T-helper 1 cell treated with Interleukin-12 subunit alpha and Interleukin-12 subunit beta and Interleukin-4 antibody, amounts not matched to agents 30 μg/mL and 1 μg/mL, for 36 hours (primary cell): ENCODE measurements at regions not wholly inside any gene's neighbourhood (a gene's known extent, or its start where the extent isn't known, plus 50 kb on each side); places are given as distances from the start of the nearest gene placed in this dataset.
"Not testable (repeated sequence)": the region's sequence is repeated elsewhere in the genome, so short reads cannot be mapped to it uniquely, and the experiment has no call there.

Source experiments
- H3K27ac Mint-ChIP-seq: one replicate; pipeline ENCODE4 v1.8.0; 2021; ENCODE audit warnings: mild to moderate bottlenecking, mixed read lengths
- H3K27me3 Mint-ChIP-seq: one replicate; pipeline ENCODE4 v1.8.0; 2021; ENCODE audit warnings: low read depth, mixed read lengths
- H3K36me3 Mint-ChIP-seq: one replicate; pipeline ENCODE4 v1.8.0; 2021; ENCODE audit warnings: low read depth, mixed read lengths
- H3K4me1 Mint-ChIP-seq: one replicate; pipeline ENCODE4 v1.8.0; 2021; ENCODE audit warnings: low read depth, mixed read lengths
- H3K4me3 Mint-ChIP-seq: one replicate; pipeline ENCODE4 v1.8.0; 2021; ENCODE audit warnings: mild to moderate bottlenecking, moderate library complexity, mixed read lengths
- H3K9me3 Mint-ChIP-seq: one replicate; pipeline ENCODE4 v1.8.0; 2021; ENCODE audit warnings: mixed read lengths

DNA sequence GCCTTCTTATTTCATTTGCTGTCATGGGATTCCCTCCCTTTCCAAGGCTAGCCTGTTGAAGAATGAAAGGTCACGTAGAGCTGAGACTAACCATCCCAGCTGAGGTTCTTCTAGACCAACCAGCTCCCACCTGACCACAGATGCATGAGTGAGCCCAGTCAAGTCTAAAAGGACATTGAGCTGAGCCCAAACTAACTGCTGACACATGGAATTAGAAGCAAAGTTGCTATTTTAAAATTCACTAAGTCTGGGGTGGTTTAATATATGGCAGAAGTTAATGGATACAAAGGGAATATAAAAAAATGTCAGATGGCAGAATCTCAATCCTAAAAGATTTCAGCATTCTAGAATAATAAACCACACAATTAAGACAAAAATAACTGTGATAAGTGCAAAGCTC, 118.9 kb upstream of the RASGEF1B start:
- H3K4me3 Mint-ChIP-seq: no peak overlapping the region
- no peaks in the 10 kb centered on the region for H3K9me3 Mint-ChIP-seq
- H3K27me3 Mint-ChIP-seq: no peaks in the 10 kb centered on the region
- H3K4me1 Mint-ChIP-seq: no peaks in the 10 kb centered on the region
- no peak overlapping the region for H3K27ac Mint-ChIP-seq
- H3K36me3 Mint-ChIP-seq: no peaks in the 10 kb centered on the region

DNA sequence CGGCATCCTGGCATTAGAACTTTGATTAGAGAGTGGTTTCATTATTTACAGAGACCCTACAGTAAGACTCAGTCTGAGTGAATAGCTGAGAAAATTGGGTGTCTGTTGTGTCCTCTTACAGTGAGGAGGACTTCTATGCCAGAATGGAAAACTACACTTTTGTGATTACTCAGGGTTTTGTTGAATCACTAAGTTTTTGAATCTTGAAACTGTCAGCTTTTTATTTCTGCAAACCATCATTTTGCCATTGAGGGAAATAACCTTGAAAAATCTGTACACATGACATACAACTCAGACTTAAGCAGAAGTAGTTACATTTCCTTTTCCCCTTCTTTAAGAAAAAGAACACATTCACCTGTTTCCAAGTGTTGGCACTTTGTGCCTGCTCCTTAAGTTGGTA, 117.6 kb upstream of the RASGEF1B start:
- no peaks in the 10 kb centered on the region for H3K27me3 Mint-ChIP-seq
- H3K4me3 Mint-ChIP-seq: no peak overlapping the region
- no peaks in the 10 kb centered on the region for H3K4me1 Mint-ChIP-seq
- no peaks in the 10 kb centered on the region for H3K9me3 Mint-ChIP-seq
- H3K27ac Mint-ChIP-seq: no peak overlapping the region
- no peaks in the 10 kb centered on the region for H3K36me3 Mint-ChIP-seq

DNA sequence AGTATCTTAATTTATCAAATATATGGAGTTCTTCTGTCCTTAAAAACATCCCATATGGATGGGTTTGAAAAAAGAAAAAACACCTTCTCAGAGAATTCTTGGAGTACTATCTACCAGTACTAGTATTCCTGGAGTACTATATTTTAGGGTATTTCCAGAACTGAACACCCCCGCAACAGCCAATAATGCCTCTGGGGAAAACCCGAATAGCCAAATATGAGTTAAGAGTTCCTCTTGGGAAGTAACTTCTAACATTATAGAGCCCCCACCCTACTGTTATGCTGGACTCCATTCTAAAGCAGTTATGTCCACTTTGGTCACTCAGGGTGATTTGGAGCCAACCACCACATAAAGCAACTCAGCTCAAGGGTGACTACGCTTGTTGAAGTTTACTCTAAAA, 115.0 kb upstream of the RASGEF1B start:
- no peak overlapping the region for H3K27ac Mint-ChIP-seq
- no peak overlapping the region for H3K4me3 Mint-ChIP-seq
- no peaks in the 10 kb centered on the region for H3K4me1 Mint-ChIP-seq
- H3K27me3 Mint-ChIP-seq: no peaks in the 10 kb centered on the region
- no peaks in the 10 kb centered on the region for H3K9me3 Mint-ChIP-seq
- H3K36me3 Mint-ChIP-seq: no peaks in the 10 kb centered on the region

DNA sequence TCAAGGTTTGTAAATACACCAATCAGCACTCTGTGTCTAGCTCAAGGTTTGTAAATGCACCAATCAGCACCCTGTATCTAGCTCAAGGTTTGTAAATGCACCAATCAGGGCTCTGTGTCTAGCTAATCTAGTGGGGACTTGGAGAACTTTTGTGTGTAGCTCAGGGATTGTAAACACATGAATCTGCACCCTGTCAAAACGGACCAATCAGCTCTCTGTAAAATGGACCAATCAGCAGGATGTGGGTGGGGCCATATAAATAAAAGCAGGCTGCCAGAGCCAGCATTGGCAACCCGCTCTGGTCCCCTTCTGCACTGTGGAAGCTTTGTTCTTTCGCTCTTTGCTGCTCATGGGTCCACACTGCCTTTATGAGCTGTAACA, 109.3 kb upstream of the RASGEF1B start:
- H3K27ac Mint-ChIP-seq, H3K9me3 Mint-ChIP-seq, H3K36me3 Mint-ChIP-seq, H3K27me3 Mint-ChIP-seq, H3K4me1 Mint-ChIP-seq, H3K4me3 Mint-ChIP-seq: not testable (repeated sequence)

DNA sequence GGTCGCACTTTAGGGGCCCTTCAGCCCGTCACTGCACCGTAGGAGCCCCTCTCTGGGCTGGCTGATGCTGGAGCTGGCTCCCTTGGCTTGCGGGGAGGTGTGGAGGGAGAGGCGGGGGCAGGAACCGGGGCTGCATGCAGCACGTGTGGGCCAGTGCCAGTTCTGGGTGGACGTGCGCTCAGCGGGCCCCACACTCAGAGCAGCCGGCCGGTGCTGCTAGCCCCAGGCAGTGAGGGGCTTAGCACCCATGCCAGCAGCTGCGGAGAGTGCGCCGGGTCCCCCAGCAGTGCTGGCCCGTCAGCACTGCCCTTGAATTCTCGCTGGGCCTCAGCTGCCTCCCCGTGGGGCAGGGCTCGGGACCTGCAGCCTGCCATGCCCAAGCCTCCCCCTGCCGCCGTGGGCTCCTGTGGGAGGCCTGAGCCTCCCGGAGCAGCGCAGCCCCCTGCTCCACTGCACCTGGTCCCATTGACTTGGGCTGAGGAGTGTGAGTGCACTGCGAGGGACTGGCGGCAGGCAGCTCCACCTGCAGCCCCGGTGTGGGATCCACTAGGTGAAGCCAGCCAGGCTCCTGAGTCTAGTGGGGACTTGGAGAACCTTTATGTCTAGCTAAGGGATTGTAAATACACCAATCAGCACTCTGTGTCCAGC, 108.8 kb upstream of the RASGEF1B start:
- Mint-ChIP-seq H3K27ac (no peak overlapping the region), H3K4me3 (no peak overlapping the region), H3K9me3 (no peaks in the 10 kb centered on the region), H3K36me3 (no peaks in the 10 kb centered on the region), H3K4me1 (no peaks in the 10 kb centered on the region), H3K27me3 (no peaks in the 10 kb centered on the region)

DNA sequence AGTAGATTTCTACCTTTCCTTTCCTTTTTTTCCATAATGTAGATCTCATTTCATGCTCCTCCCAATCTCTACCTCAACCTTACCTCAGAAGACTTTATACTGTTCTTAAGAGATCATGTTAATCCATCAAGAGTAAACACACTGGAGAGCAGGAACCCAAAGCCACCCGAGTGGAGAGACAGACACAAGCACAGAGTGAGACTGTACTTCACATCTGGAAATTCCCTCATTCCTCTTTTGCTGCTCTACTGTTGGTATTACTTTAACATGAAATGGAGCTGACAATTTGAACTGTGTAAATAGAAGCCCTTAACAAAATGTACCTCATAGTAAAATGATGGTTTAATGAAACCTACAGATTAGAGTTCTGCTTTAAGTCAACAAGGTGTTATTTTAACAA, 105.7 kb upstream of the RASGEF1B start:
- H3K27me3 Mint-ChIP-seq: no peaks in the 10 kb centered on the region
- no peaks in the 10 kb centered on the region for H3K4me1 Mint-ChIP-seq
- H3K4me3 Mint-ChIP-seq: no peak overlapping the region
- no peaks in the 10 kb centered on the region for H3K36me3 Mint-ChIP-seq
- no peaks in the 10 kb centered on the region for H3K9me3 Mint-ChIP-seq
- H3K27ac Mint-ChIP-seq: no peak overlapping the region

DNA sequence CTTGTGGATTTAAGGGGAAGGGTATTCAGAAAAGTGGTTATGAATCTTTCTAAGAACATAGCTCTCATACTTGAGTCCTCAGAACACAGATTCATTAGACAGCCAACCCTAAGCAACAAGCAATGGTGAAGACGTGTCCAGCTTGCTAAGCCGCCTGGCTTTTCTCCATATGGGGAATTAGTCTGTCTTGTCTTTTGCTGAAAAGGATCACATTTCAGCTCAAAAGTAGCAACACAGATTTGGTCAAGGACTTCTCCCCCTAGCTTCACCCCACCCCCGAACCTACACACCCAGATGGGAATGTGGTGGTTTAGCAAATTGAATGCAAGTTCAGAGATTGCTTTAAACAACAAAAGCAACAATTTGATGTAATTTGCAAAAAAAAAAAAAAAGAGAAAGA, 103.3 kb upstream of the RASGEF1B start:
- H3K9me3 Mint-ChIP-seq: no peaks in the 10 kb centered on the region
- no peaks in the 10 kb centered on the region for H3K36me3 Mint-ChIP-seq
- no peaks in the 10 kb centered on the region for H3K27me3 Mint-ChIP-seq
- no peak overlapping the region for H3K4me3 Mint-ChIP-seq
- H3K4me1 Mint-ChIP-seq: no peaks in the 10 kb centered on the region
- H3K27ac Mint-ChIP-seq: no peak overlapping the region

DNA sequence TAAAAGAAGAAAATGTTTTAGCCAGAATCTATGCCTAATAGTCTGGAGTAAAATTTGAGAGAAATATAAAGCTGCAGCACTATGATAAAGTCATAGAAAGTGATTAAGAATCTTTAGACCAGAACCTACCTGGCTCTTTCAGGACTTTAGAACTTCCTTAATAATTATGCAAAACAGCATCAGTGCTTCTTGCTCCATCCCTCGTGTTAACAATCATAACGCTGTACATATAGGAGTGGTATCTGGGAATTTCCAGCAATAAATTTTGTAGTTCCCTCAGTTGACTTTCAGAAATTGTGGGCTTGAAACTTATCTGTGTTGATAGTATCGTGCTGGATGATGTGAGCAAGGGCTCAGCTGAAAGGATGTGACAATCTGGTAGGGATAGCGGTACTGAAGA, 102.1 kb upstream of the RASGEF1B start:
- Mint-ChIP-seq H3K9me3 (no peaks in the 10 kb centered on the region), H3K4me3 (no peak overlapping the region), H3K4me1 (no peaks in the 10 kb centered on the region), H3K27ac (no peak overlapping the region), H3K36me3 (no peaks in the 10 kb centered on the region), H3K27me3 (no peaks in the 10 kb centered on the region)

DNA sequence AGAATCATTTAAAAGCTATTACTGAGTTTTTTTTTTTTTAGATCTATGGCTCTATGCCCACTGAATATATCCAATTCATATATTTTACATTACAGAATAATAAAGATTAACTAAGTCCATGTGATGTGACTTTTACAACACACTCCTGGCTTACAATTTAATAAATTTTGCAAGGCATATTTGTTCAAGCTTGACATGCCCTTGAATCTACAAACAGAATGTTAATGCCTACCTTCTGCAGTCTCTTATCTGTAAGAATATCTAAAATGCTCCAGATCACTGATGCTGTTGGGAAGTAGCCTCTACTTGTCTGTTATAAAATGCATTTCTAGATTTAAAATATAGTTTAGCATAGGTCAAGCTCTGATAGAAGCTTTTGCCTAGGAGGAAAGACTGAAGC, 100.7 kb upstream of the RASGEF1B start:
- Mint-ChIP-seq H3K36me3 (no peaks in the 10 kb centered on the region), H3K27ac (no peak overlapping the region)

DNA sequence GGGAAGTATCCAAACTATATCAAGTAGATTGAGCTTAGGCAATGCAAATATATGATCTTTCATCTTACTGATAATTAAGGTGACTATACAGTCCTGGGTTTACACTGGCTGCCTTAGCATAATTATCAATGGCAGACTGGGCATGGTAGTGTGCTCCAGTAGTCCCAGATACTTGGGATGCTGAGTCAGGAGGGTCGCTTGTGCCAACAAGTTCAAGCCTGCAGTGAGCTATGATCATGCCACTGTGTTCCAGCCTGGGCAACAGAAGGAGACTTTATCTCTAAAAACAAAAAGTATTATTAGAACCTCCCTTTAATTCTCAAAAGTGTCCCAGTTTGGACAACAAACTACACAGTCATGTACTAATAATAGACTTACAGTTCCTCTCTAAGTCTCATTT, 99.4 kb upstream of the RASGEF1B start:
- Mint-ChIP-seq H3K36me3 (no peaks in the 10 kb centered on the region), H3K27me3 (no peaks in the 10 kb centered on the region), H3K27ac (no peak overlapping the region), H3K9me3 (no peaks in the 10 kb centered on the region), H3K4me1 (no peaks in the 10 kb centered on the region), H3K4me3 (no peak overlapping the region)

More for the DNA sequence above, 100.7 kb upstream of the RASGEF1B start:
- no peak overlapping the region for H3K4me3 Mint-ChIP-seq
- no peaks in the 10 kb centered on the region for H3K27me3 Mint-ChIP-seq
- H3K4me1 Mint-ChIP-seq: no peaks in the 10 kb centered on the region
- no peaks in the 10 kb centered on the region for H3K9me3 Mint-ChIP-seq

DNA sequence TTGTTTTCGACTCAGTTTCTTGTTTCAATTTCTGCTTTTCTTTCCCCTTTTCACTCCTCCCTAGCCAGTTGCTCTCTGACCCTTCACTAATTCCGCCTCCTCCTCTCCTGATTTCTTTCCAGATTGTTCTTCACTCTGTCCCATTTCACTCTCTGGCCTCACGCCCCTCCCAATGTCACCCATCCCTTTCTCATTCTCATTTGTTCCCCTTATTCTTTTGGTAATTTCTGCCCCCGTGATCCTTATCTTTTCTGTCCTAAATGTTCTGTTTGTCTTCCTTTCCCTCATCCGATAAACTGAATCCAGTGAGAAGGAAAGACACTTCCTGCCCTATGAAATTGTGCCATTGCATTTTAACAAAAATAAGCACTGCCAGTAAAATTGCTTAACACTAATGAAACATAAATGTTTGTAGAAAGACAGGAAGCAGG, 94.5 kb upstream of the RASGEF1B start:
- Mint-ChIP-seq H3K27ac (no peak overlapping the region), H3K27me3 (no peaks in the 10 kb centered on the region), H3K4me1 (peaks cover 10% of the 10 kb centered on the region), H3K4me3 (no peak overlapping the region), H3K9me3 (no peaks in the 10 kb centered on the region), H3K36me3 (no peaks in the 10 kb centered on the region)

DNA sequence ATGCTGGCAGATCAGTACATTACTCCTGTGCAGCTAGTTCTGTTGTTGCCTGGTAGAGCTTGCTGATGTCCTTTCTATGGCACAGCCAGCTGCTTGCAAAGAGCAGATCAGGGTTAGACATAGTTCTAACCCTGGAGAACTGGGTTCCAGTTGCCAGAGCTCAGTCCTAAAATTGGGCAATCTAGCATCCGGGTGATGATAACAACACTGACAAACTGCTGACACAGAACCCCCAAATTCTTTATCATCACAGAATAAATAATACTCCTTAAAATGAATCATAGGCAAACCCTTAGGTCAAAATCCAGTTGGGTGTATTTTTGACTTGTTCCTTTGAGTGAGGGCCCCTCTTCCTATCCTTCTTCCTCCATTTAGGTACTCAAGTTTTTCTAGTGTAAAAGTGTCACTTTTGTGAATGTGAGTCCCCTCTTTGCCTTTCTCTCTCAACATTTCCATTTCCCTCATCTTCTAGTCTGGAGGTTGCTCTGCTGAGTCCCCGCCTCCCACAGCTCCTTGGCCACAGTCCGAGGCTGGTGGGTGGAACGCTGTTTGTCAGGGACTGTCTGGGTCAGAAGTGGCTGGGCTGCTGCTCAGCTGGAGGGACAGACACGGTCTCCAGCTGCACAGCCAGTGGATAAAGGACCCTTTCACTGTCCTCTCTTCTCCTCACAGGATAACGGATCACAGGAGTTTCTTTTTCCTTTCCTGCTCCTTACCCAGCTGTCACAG, 93.6 kb upstream of the RASGEF1B start:
- peaks cover 12% of the 10 kb centered on the region for H3K4me1 Mint-ChIP-seq
- H3K36me3 Mint-ChIP-seq: no peaks in the 10 kb centered on the region
- H3K4me3 Mint-ChIP-seq: no peak overlapping the region
- H3K27ac Mint-ChIP-seq: no peak overlapping the region
- H3K9me3 Mint-ChIP-seq: no peaks in the 10 kb centered on the region
- H3K27me3 Mint-ChIP-seq: no peaks in the 10 kb centered on the region

DNA sequence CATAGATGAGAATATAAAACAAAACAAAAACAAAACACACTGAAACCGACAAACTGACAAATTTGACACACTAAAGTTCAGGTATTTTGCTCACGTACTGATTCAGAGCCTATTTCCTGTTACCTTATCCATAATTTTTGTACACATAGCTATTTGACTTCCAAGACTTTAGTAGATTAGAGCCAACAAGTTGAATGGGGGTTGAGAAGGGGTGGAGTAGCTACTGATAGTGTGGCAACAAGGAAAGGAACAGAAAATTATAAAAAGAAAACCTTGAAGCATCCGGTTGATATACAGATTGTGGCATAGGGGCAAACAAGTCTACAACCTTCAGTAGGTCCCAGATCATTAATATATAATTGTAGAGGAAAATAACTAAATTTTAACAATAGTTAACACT, 92.3 kb upstream of the RASGEF1B start:
- peaks cover 12% of the 10 kb centered on the region for H3K4me1 Mint-ChIP-seq
- no peaks in the 10 kb centered on the region for H3K9me3 Mint-ChIP-seq
- H3K4me3 Mint-ChIP-seq: no peak overlapping the region
- no peaks in the 10 kb centered on the region for H3K27me3 Mint-ChIP-seq
- H3K27ac Mint-ChIP-seq: no peak overlapping the region
- no peaks in the 10 kb centered on the region for H3K36me3 Mint-ChIP-seq

DNA sequence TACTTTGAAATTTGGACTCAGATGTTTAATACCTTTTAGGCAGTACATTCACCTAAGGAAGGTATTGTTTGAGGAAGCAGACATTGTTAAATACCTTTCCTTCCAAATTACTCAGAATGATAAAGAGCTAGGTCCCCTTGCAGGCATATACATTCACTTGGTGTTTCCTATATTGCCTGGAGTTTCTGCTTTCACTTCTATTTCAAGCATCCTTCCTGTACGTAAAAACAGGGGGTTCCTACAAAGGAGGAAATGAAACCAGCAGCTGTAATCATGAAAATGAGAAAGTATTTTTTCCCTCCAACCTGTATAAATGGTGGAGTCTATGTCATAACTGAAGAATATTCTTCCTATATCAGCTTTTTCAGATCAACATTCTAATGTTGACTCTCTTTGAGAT, 90.4 kb upstream of the RASGEF1B start:
- H3K4me1 Mint-ChIP-seq: peaks cover 12% of the 10 kb centered on the region
- no peak overlapping the region for H3K4me3 Mint-ChIP-seq
- no peak overlapping the region for H3K27ac Mint-ChIP-seq
- no peaks in the 10 kb centered on the region for H3K9me3 Mint-ChIP-seq
- no peaks in the 10 kb centered on the region for H3K36me3 Mint-ChIP-seq
- no peaks in the 10 kb centered on the region for H3K27me3 Mint-ChIP-seq

DNA sequence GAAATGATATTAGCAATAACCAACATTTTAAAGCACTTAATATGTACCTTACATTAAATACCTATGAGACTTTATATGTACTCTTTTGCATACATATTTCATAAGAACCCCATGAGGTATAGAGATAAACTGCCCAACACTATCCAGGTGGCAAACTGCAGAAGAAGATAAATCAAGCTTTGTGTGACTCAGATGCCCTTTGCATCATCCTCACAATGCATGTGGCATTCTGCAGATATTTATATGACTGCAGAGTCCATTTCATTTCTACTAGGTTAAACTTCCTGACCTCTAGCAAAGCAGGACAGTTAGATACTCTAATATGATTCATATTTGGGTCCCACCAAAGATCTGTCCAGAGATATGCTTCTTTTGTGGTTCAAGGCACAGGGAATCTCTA, 85.6 kb upstream of the RASGEF1B start:
- Mint-ChIP-seq H3K4me3 (no peak overlapping the region), H3K4me1 (peaks cover 18% of the 10 kb centered on the region), H3K9me3 (no peaks in the 10 kb centered on the region), H3K27ac (no peak overlapping the region), H3K36me3 (no peaks in the 10 kb centered on the region), H3K27me3 (no peaks in the 10 kb centered on the region)
